Thyroid gland (tissue), 4 donors: ENCODE measurements at regions not wholly inside any gene's neighbourhood (a gene's known extent, or its start where the extent isn't known, plus 50 kb on each side); places are given as distances from the start of the nearest gene placed in this dataset.

Experiments
- CTCF ChIP-seq, 6 experiments: fragments of 200-600 bp in 3 of 6; fragments of 450-650 bp in 3 of 6; sonication (generic) in 3 of 6; IDR thresholded peaks; one replicate each; pipeline ENCODE4 v1.5.1; 2016 to 2019; ENCODE audit warnings: antibody characterized with exemption in 6 of 6, mild to moderate bottlenecking in 2 of 6, inconsistent platforms in 1 of 6, moderate library complexity in 1 of 6
- POLR2A ChIP-seq, 2 donors: fragments of 450-650 bp; IDR thresholded peaks; one replicate each; pipeline ENCODE4 v1.6.1; 2017; ENCODE audit warnings: antibody characterized with exemption in 2 of 2, mild to moderate bottlenecking in 2 of 2, moderate library complexity in 1 of 2

- TF ChIP-seq CTCF (IDR thresholded peaks at IDR 0.05) (no peak), POLR2A (IDR thresholded peaks at IDR 0.05) (no peak)
Observed at GRCh38 chr21:28266061-28266460, 726.6 kb downstream of the LTN1 start.
